Mesenchymal stem cell (in vitro differentiated cells and primary cell): ENCODE measurements at regions not wholly inside any gene's neighbourhood (a gene's known extent, or its start where the extent isn't known, plus 50 kb on each side); places are given as distances from the start of the nearest gene placed in this dataset.

Experiments
- DNase-seq: peaks from one replicate; pipeline ENCODE4 v3.0.0-alpha.2; 2013
- H2AFZ ChIP-seq: one replicate; pipeline ENCODE4 v1.6.1; 2013; ENCODE audit warnings: low read depth, mild to moderate bottlenecking, control low read depth, inconsistent platforms, low read length, moderate library complexity
- H2AK5ac ChIP-seq: 2 replicates; pipeline ENCODE4 v1.6.1; 2013; ENCODE audit warnings: low read length, moderate library complexity, mild to moderate bottlenecking, inconsistent platforms; ENCODE audit not compliant: severe bottlenecking
- H2BK120ac ChIP-seq: one replicate; pipeline ENCODE4 v1.6.1; 2013; ENCODE audit warnings: low read depth, mild to moderate bottlenecking, inconsistent platforms, low read length, moderate library complexity
- H2BK12ac ChIP-seq, 2 experiments: one replicate each; pipeline ENCODE4 v1.6.1; 2013; ENCODE audit warnings: inconsistent platforms in 2 of 2, low read length in 2 of 2, mild to moderate bottlenecking in 2 of 2, moderate library complexity in 2 of 2, control low read depth in 1 of 2
- H2BK15ac ChIP-seq: one replicate; pipeline ENCODE4 v1.6.1; 2013; ENCODE audit warnings: mild to moderate bottlenecking, low read depth, inconsistent platforms; ENCODE audit not compliant: poor library complexity, severe bottlenecking
- H2BK5ac ChIP-seq: 2 replicates; pipeline ENCODE4 v1.6.1; 2013; ENCODE audit warnings: low read depth, mild to moderate bottlenecking, low read length, control low read depth, inconsistent platforms; ENCODE audit not compliant: poor library complexity, severe bottlenecking
- H3K14ac ChIP-seq, 2 experiments: one replicate each; pipeline ENCODE4 v1.6.1; 2013; ENCODE audit warnings: inconsistent platforms in 2 of 2, low read length in 2 of 2, control low read depth in 1 of 2, mild to moderate bottlenecking in 1 of 2, moderate library complexity in 1 of 2
- H3K18ac ChIP-seq, 2 experiments: one replicate each; pipeline ENCODE4 v1.6.1; 2013; ENCODE audit warnings: inconsistent platforms in 2 of 2, low read length in 2 of 2, control low read depth in 1 of 2, low read depth in 1 of 2, mild to moderate bottlenecking in 1 of 2
- H3K23ac ChIP-seq, 2 experiments: one replicate each; pipeline ENCODE4 v1.6.1; 2013; ENCODE audit warnings: inconsistent platforms in 2 of 2, low read length in 2 of 2, mild to moderate bottlenecking in 2 of 2, moderate library complexity in 2 of 2, control low read depth in 1 of 2
- H3K27ac ChIP-seq: 2 replicates; pipeline ENCODE4 v1.5.1; 2013; ENCODE audit warnings: mild to moderate bottlenecking, moderate library complexity, low read length, control low read depth, inconsistent platforms; ENCODE audit not compliant: poor library complexity, severe bottlenecking
- H3K27me3 ChIP-seq, 2 experiments: 2 replicates each; pipeline versions ENCODE4 v1.6.1 to v1.7.0; 2013; ENCODE audit warnings: low read length in 2 of 2, mild to moderate bottlenecking in 2 of 2, moderate library complexity in 2 of 2, control low read depth in 1 of 2, inconsistent platforms in 1 of 2; ENCODE audit not compliant: control insufficient read depth in 1 of 2, insufficient read depth in 1 of 2
- H3K36me3 ChIP-seq, 2 experiments: 2 replicates each; pipeline versions ENCODE4 v1.6.1 to v1.7.0; 2013; ENCODE audit warnings: low read length in 2 of 2, control low read depth in 1 of 2, inconsistent platforms in 1 of 2, low read depth in 1 of 2, mild to moderate bottlenecking in 1 of 2; ENCODE audit not compliant: insufficient read depth in 2 of 2, control insufficient read depth in 1 of 2
- H3K4ac ChIP-seq, 2 experiments: one replicate each; pipeline ENCODE4 v1.6.1; 2013; ENCODE audit warnings: inconsistent platforms in 2 of 2, low read length in 2 of 2, mild to moderate bottlenecking in 2 of 2, moderate library complexity in 2 of 2, control low read depth in 1 of 2, low read depth in 1 of 2
- H3K4me1 ChIP-seq: 2 replicates; pipeline ENCODE4 v1.6.1; 2013; ENCODE audit warnings: low read depth, low read length, control low read depth; ENCODE audit not compliant: control insufficient read depth, insufficient read depth
- H3K4me2 ChIP-seq: 2 replicates; pipeline ENCODE4 v1.6.1; 2013; ENCODE audit warnings: low read length, mild to moderate bottlenecking, inconsistent platforms; ENCODE audit not compliant: poor library complexity, severe bottlenecking
- H3K4me3 ChIP-seq, 2 experiments: 2 replicates each; pipeline versions ENCODE4 v1.5.1 to v1.7.0; 2013; ENCODE audit warnings: low read length in 2 of 2, mild to moderate bottlenecking in 2 of 2, control low read depth in 1 of 2, low read depth in 1 of 2; ENCODE audit not compliant: insufficient read depth in 1 of 2
- H3K79me1 ChIP-seq: replicated peaks from 2 replicates; pipeline ENCODE4 v1.6.1; 2013; ENCODE audit warnings: mild to moderate bottlenecking, control low read depth, low read length, inconsistent platforms; ENCODE audit not compliant: poor library complexity, severe bottlenecking
- H3K9ac ChIP-seq: 2 replicates; pipeline ENCODE4 v1.7.0; 2013; ENCODE audit warnings: mild to moderate bottlenecking, low read length, moderate library complexity
- H3K9me3 ChIP-seq: 2 replicates; pipeline ENCODE4 v1.7.0; 2013; ENCODE audit warnings: mild to moderate bottlenecking, low read length; ENCODE audit not compliant: control insufficient read depth
- H4K8ac ChIP-seq: one replicate; pipeline ENCODE4 v1.6.1; 2013; ENCODE audit warnings: inconsistent platforms, mild to moderate bottlenecking, low read length, moderate library complexity
- H4K91ac ChIP-seq: one replicate; pipeline ENCODE4 v1.6.1; 2013; ENCODE audit warnings: mild to moderate bottlenecking, low read length, inconsistent platforms
- WGBS: methylation state at CpG from one replicate; pipeline ENCODE4 v1.1.7; 2013; ENCODE audit warnings: mixed read lengths; 5-methylcytosine and 5-hydroxymethylcytosine counted together

DNA sequence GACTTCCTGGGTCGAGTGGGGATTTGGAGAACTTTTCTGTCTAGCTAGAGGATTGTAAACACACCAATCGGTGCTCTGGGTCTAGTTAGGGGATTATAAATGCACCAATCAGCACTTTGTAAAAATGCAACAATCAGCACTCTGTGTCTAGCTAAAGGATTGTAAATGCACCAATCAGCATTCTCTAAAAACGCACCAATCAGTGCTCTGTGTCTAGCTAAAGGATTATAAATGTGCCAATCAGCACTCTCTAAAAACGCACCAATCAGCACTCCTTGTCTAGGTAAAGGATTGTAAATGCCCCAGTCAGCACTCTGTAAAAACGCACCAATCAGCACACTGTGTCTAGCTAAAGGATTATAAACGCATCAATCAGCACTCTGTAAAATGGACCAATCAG lies 209.0 kb upstream of the SLC35B3 start:
- H3K4me3 ChIP-seq: no peak overlapping the region

DNA sequence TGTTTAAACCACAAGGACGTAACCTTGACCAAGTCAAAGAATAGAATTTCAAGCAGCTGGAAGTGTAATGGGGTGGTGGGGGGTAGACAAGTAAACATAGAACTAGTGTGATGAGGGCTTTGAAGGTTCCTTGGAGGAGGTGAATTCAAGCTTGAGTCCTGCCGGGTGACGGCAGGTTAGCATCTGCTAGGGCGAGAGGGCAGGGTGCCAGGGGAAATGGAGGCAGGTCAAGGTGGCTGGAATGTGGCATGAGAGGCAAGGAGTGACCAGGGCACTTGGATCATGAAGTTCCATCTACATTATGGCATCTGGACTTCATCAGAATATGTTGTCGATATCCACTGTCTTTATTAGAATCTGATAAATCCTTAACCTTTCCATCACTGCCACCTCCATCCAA lies 207.5 kb upstream of the SLC35B3 start:
- Histone ChIP-seq H4K8ac (no peak overlapping the region), H2BK12ac (no peak overlapping the region), H3K27me3 (no peaks in the 10 kb centered on the region), H3K4ac (no peak overlapping the region), H2BK120ac (no peak overlapping the region), H3K14ac (no peak overlapping the region), H3K36me3 (no peaks in the 10 kb centered on the region), H3K23ac (no peak overlapping the region), H3K9ac (no peak overlapping the region), H3K27ac (no peak overlapping the region), H4K91ac (no peak overlapping the region), H2BK5ac (no peak overlapping the region), H3K79me1 (no peaks in the 10 kb centered on the region), H2AK5ac (no peak overlapping the region), H3K4me3 (no peak overlapping the region), H2BK15ac (no peak overlapping the region), H3K9me3 (peaks cover 12% of the 10 kb centered on the region), H3K18ac (no peak overlapping the region), H3K4me2 (no peak overlapping the region), H3K4me1 (no peaks in the 10 kb centered on the region), H2AFZ (no peak overlapping the region)
- no peak for DNase-seq
- 91% methylated on average over 5 of the region's 5 CpGs for WGBS

More for the DNA sequence above, 209.0 kb upstream of the SLC35B3 start:
- H2BK120ac ChIP-seq: no peak overlapping the region
- no peak overlapping the region for H3K9ac ChIP-seq
- no peaks in the 10 kb centered on the region for H3K27me3 ChIP-seq
- 79% methylated on average over 6 of the region's 6 CpGs for WGBS
- no peak overlapping the region for H4K8ac ChIP-seq
- no peak overlapping the region for H4K91ac ChIP-seq
- H2BK15ac ChIP-seq: no peak overlapping the region
- H2AK5ac ChIP-seq: no peak overlapping the region
- no peaks in the 10 kb centered on the region for H3K79me1 ChIP-seq
- H3K4ac ChIP-seq: no peak overlapping the region
- H3K4me1 ChIP-seq: no peaks in the 10 kb centered on the region
- H3K36me3 ChIP-seq: no peaks in the 10 kb centered on the region
- H2BK12ac ChIP-seq: no peak overlapping the region
- no peak overlapping the region for H3K18ac ChIP-seq
- H2AFZ ChIP-seq: no peak overlapping the region
- H3K9me3 ChIP-seq: peaks cover 25% of the 10 kb centered on the region
- no peak overlapping the region for H2BK5ac ChIP-seq
- no peak overlapping the region for H3K23ac ChIP-seq
- no peak overlapping the region for H3K4me2 ChIP-seq
- no peak overlapping the region for H3K14ac ChIP-seq
- no peak for DNase-seq
- no peak overlapping the region for H3K27ac ChIP-seq

DNA sequence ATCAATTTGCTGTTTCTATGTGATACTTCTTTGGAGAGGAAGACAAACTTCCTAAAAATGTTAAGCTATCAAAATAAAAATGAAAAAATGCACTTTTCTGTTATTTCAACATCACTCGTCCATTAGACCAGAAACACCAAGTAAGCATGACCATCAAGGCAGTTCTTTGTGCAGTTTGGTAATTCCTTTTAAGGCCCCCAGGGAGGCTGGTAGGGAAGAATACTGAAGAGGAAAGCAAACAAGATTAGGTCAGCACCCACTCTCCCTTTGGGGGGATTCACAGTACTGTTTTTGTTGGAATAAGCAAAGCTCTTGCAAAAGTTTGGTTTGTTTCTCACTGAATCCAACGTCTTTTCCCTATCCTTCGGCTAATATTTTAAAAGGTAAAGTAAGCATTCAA lies 206.8 kb upstream of the SLC35B3 start:
- Histone ChIP-seq H3K23ac (no peak overlapping the region), H3K27ac (no peak overlapping the region), H3K79me1 (no peaks in the 10 kb centered on the region), H4K91ac (no peak overlapping the region), H3K14ac (no peak overlapping the region), H3K4me3 (no peak overlapping the region), H2AK5ac (no peak overlapping the region), H2BK5ac (no peak overlapping the region), H2BK120ac (no peak overlapping the region), H3K9ac (no peak overlapping the region), H3K27me3 (no peaks in the 10 kb centered on the region), H3K18ac (no peak overlapping the region), H4K8ac (no peak overlapping the region), H2BK12ac (no peak overlapping the region), H3K9me3 (peaks cover 12% of the 10 kb centered on the region), H2BK15ac (no peak overlapping the region), H3K4ac (no peak overlapping the region), H3K4me1 (no peaks in the 10 kb centered on the region), H3K36me3 (no peaks in the 10 kb centered on the region), H3K4me2 (no peak overlapping the region), H2AFZ (no peak overlapping the region)
- WGBS: 75% methylated on average over 1 of the region's 3 CpGs
- DNase-seq: no peak

DNA sequence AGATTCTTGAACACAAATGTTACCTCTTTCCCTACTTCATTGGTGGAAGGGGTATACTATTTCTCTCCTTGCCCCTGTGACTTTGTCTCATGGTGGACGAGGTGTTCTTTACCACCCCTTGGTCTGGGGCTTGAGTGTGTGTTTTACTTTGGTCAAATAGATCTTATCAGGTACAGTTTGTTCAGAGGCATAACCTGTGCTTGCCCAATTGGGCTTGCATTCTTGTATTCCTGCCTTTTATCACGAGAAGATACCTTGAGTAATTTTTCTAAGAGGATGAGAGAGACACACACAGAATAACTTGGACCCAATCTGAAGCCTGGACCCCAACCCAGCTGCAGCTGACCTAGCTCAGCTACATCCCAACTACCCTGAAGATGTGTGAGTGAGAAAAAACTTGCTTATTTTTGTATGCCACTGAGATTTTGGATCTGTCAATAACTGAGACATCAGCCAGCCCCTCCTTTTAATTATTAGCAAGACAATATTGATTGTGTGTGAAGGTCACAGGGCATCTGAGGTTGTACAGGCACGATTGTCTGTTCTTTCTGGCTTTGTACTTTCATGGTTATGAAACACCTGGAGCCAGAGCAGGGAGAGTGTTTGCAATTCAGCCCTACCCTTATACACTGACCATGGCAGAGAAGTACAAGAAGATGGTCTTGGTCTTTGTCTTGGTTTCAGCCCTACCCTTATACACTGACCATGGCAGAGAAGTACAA lies 204.7 kb upstream of the SLC35B3 start:
- H3K4ac ChIP-seq: no peak overlapping the region
- H3K14ac ChIP-seq: no peak overlapping the region

More for the DNA sequence above, 204.7 kb upstream of the SLC35B3 start:
- Histone ChIP-seq H2BK12ac (no peak overlapping the region), H3K23ac (no peak overlapping the region), H3K9ac (no peak overlapping the region), H3K9me3 (peaks cover 13% of the 10 kb centered on the region), H3K27me3 (no peaks in the 10 kb centered on the region), H3K79me1 (no peaks in the 10 kb centered on the region), H2AFZ (no peak overlapping the region), H3K36me3 (no peaks in the 10 kb centered on the region), H2BK120ac (no peak overlapping the region), H3K18ac (no peak overlapping the region), H3K4me2 (no peak overlapping the region), H2BK5ac (no peak overlapping the region), H4K8ac (no peak overlapping the region), H3K4me1 (no peaks in the 10 kb centered on the region), H2AK5ac (no peak overlapping the region), H4K91ac (no peak overlapping the region), H3K27ac (no peak overlapping the region), H2BK15ac (no peak overlapping the region), H3K4me3 (no peak overlapping the region)
- DNase-seq: no peak
- 35% methylated on average over 2 of the region's 3 CpGs for WGBS
